ENCODE measurements at regions not wholly inside any gene's neighbourhood (a gene's known extent, or its start where the extent isn't known, plus 50 kb on each side); places are given as distances from the start of the nearest gene placed in this dataset.

DNA sequence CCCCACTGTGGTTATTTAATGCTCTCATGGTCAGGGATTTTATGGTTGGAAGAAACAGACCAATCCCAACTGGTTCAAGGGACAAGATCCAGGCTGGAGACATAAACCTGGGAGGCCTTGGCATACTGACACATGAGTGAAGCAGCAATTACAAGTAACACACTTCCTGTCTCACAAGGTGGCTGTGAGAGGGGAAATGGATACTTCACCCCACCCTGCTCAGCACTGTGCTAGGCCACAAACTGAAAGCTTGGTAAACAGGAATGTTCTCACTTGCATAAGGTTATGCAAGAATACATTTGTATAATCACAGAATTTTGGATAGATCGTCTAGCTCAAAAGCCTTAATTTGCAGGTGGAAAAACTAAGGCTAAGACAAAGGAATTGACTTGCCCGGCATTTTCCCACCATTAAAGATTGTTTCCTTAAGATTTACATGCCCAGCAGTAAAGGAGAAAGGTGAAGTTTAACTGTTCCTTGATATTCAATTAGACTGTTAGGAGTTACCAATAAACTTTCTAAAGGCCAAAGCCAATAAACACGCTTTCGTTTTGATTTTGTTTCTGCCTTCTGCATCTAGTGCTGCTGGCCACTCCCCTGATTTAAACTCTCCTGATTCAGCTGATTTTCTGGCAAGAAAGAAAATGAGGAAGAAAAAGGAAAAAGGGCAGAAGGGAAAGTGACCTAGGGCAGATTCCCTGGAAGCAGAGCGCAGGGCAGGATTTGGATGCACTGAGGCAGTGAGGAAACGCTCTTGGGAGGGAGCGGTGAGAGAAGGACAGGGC, 215.6 kb upstream of the CDH5 start:
- Histone ChIP-seq H3K27ac (ENCODE audit: insufficient read depth, low read length) (no peak overlapping the region), H3K4me1 (ENCODE audit: control insufficient read depth, extremely low read depth, insufficient read depth, low read length) (peaks cover 24% of the 10 kb centered on the region), H3K4me3 (replicated peaks in 1 of 4; ENCODE audit: control extremely low read depth in 1 of 4, insufficient read depth in 1 of 4, low read depth in 3 of 4, low read length in 4 of 4) (no peak overlapping the region), H3K79me2 (ENCODE audit: control insufficient read depth, insufficient read depth, low read length) (no peaks in the 10 kb centered on the region), H3K9ac (ENCODE audit: insufficient read depth, low read length) (no peak overlapping the region), H3K27me3 (ENCODE audit: control insufficient read depth, insufficient read depth, low read length) (no peaks in the 10 kb centered on the region), H3K4me2 (ENCODE audit: extremely low read depth, insufficient read depth, low read length) (peak overlapping the region; percentile 23), H4K20me1 (ENCODE audit: control insufficient read depth, extremely low read depth, insufficient read depth, low read length) (no peaks in the 10 kb centered on the region), H3K9me3 (ENCODE audit: control insufficient read depth, insufficient read depth, low read depth, low read length) (no peaks in the 10 kb centered on the region), H2AFZ (ENCODE audit: low read length) (no peak overlapping the region), H3K36me3 (ENCODE audit: control insufficient read depth, insufficient read depth, low read length) (no peaks in the 10 kb centered on the region)
- TF ChIP-seq, protein P1, sequence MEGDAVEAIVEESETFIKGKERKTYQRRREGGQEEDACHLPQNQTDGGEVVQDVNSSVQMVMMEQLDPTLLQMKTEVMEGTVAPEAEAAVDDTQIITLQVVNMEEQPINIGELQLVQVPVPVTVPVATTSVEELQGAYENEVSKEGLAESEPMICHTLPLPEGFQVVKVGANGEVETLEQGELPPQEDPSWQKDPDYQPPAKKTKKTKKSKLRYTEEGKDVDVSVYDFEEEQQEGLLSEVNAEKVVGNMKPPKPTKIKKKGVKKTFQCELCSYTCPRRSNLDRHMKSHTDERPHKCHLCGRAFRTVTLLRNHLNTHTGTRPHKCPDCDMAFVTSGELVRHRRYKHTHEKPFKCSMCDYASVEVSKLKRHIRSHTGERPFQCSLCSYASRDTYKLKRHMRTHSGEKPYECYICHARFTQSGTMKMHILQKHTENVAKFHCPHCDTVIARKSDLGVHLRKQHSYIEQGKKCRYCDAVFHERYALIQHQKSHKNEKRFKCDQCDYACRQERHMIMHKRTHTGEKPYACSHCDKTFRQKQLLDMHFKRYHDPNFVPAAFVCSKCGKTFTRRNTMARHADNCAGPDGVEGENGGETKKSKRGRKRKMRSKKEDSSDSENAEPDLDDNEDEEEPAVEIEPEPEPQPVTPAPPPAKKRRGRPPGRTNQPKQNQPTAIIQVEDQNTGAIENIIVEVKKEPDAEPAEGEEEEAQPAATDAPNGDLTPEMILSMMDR (conservative IDR thresholded peaks at IDR 0.05 in 1 of 2, IDR thresholded peaks at IDR 0.05 in 1 of 2; ENCODE audit: low read depth in 1 of 2, low read length in 2 of 2) = no peak
- TF ChIP-seq EZH2 (IDR thresholded peaks at IDR 0.05; ENCODE audit: low read length, missing control alignments) = no peak
- peak; percentile 42 to 59 for DNase-seq (ENCODE audit: low read depth in 2 of 2)

DNA sequence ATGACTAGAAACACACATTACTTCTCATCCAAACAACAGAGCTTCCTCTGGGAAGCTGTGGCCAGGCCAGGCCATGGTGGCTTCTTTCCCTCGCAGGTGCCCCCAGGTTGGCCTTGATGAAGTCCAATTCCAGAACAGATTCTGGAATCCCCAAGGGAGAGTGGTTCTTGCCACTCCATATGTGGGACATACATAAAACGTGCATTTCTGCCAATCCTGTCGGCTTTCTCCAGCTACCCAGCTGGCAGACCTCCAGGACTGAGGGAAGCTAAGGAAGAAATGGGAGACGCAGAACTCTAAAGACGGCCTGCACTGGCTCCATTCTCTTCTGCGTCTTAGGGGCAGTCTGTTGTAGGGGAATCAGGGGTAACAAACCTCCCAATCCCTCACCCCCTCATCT, 219.2 kb upstream of the CDH5 start:
- peaks cover 12% of the 10 kb centered on the region for H3K4me1 ChIP-seq (ENCODE audit: control insufficient read depth, extremely low read depth, insufficient read depth, low read length)
- no peaks in the 10 kb centered on the region for H4K20me1 ChIP-seq (ENCODE audit: control insufficient read depth, extremely low read depth, insufficient read depth, low read length)
- no peaks in the 10 kb centered on the region for H3K9me3 ChIP-seq (ENCODE audit: control insufficient read depth, insufficient read depth, low read depth, low read length)
- DNase-seq (ENCODE audit: low read depth in 2 of 2) = no peak
- H3K27ac ChIP-seq (ENCODE audit: insufficient read depth, low read length) = no peak overlapping the region
- no peak overlapping the region for H2AFZ ChIP-seq (ENCODE audit: low read length)
- no peaks in the 10 kb centered on the region for H3K27me3 ChIP-seq (ENCODE audit: control insufficient read depth, insufficient read depth, low read length)
- no peaks in the 10 kb centered on the region for H3K79me2 ChIP-seq (ENCODE audit: control insufficient read depth, insufficient read depth, low read length)
- H3K4me3 ChIP-seq (replicated peaks in 1 of 4; ENCODE audit: control extremely low read depth in 1 of 4, insufficient read depth in 1 of 4, low read depth in 3 of 4, low read length in 4 of 4) = no peak overlapping the region
- no peak overlapping the region for H3K4me2 ChIP-seq (ENCODE audit: extremely low read depth, insufficient read depth, low read length)
- no peaks in the 10 kb centered on the region for H3K36me3 ChIP-seq (ENCODE audit: control insufficient read depth, insufficient read depth, low read length)
- no peak overlapping the region for H3K9ac ChIP-seq (ENCODE audit: insufficient read depth, low read length)
- TF ChIP-seq EZH2 (IDR thresholded peaks at IDR 0.05; ENCODE audit: low read length, missing control alignments) = no peak
- TF ChIP-seq, protein P1 (conservative IDR thresholded peaks at IDR 0.05 in 1 of 2, IDR thresholded peaks at IDR 0.05 in 1 of 2; ENCODE audit: low read depth in 1 of 2, low read length in 2 of 2) = no peak

DNA sequence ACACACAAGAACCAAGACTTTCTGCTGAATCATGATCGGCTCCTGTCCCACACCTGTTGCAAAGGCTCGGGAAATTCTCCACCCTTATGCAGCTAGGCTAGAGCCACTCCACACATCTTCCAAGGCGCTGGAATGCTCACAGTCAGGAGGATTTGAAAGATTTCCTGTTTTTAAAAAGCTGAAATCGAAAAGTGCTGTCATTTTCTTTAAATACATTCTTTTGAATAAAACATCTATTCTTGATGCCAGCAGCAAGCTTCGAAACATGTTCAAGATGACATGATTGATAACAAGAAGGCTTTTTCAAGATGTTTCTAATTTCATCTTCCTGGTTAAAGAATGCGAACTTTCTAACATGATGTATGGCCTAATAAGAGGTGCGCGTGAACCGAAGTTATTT, 219.7 kb upstream of the CDH5 start:
- TF ChIP-seq EZH2 (IDR thresholded peaks at IDR 0.05; ENCODE audit: low read length, missing control alignments) = no peak
- TF ChIP-seq, protein P1 (conservative IDR thresholded peaks at IDR 0.05 in 1 of 2, IDR thresholded peaks at IDR 0.05 in 1 of 2; ENCODE audit: low read depth in 1 of 2, low read length in 2 of 2) = no peak
- no peaks in the 10 kb centered on the region for H3K9me3 ChIP-seq (ENCODE audit: control insufficient read depth, insufficient read depth, low read depth, low read length)
- no peak overlapping the region for H3K4me3 ChIP-seq (replicated peaks in 1 of 4; ENCODE audit: control extremely low read depth in 1 of 4, insufficient read depth in 1 of 4, low read depth in 3 of 4, low read length in 4 of 4)
- no peaks in the 10 kb centered on the region for H3K27me3 ChIP-seq (ENCODE audit: control insufficient read depth, insufficient read depth, low read length)
- H4K20me1 ChIP-seq (ENCODE audit: control insufficient read depth, extremely low read depth, insufficient read depth, low read length) = no peaks in the 10 kb centered on the region
- H2AFZ ChIP-seq (ENCODE audit: low read length) = no peak overlapping the region
- no peaks in the 10 kb centered on the region for H3K36me3 ChIP-seq (ENCODE audit: control insufficient read depth, insufficient read depth, low read length)
- H3K27ac ChIP-seq (ENCODE audit: insufficient read depth, low read length) = no peak overlapping the region
- no peaks in the 10 kb centered on the region for H3K79me2 ChIP-seq (ENCODE audit: control insufficient read depth, insufficient read depth, low read length)
- no peak overlapping the region for H3K4me2 ChIP-seq (ENCODE audit: extremely low read depth, insufficient read depth, low read length)
- no peak overlapping the region for H3K9ac ChIP-seq (ENCODE audit: insufficient read depth, low read length)
- peak in 1 of 2 donors; percentile 46 for DNase-seq (ENCODE audit: low read depth in 2 of 2)
- H3K4me1 ChIP-seq (ENCODE audit: control insufficient read depth, extremely low read depth, insufficient read depth, low read length) = peaks cover 9% of the 10 kb centered on the region
